Left lobe of liver (tissue), 2 donors: ENCODE measurements at regions not wholly inside any gene's neighbourhood (a gene's known extent, or its start where the extent isn't known, plus 50 kb on each side); places are given as distances from the start of the nearest gene placed in this dataset.

ENCODE experiments used
- ATAC-seq: fragments of 200-7000 bp; cut with Tn5 transposase; one replicate; pipeline ENCODE4 v1.9.1; 2020; ENCODE audit warnings: mild to moderate bottlenecking, moderate library complexity
- DNase-seq: peaks from one replicate; pipeline ENCODE4 v3.0.0-alpha.2; 2020; ENCODE audit warnings: low spot score
- donor health status: DM: no; HTN: no; CAD: no; lungs with moderate emphysema.
- donor health status: DM: no; HTN: yes; CAD: no.

DNA sequence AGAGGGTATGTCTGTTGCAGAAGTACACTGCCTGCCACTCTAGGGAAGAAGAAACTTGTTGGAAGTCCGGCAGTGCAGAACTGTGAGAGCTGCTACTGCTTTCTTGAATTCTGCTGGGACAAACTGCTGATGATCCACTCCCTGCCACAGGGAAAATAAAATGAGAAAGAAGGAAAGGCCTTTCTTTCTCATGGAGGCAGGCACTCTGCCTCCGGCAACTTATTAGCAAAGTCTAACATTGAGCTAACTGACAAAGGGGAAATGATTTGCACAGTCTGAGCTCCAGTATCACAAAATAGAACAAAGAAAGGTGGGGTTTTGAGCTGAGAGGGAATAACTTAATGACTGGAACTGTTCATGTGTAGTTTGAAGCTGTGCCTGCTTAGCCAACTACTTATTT is 134.6 kb downstream of the AASDHPPT start:
- DNase-seq, result no peak
- no peak for ATAC-seq

DNA sequence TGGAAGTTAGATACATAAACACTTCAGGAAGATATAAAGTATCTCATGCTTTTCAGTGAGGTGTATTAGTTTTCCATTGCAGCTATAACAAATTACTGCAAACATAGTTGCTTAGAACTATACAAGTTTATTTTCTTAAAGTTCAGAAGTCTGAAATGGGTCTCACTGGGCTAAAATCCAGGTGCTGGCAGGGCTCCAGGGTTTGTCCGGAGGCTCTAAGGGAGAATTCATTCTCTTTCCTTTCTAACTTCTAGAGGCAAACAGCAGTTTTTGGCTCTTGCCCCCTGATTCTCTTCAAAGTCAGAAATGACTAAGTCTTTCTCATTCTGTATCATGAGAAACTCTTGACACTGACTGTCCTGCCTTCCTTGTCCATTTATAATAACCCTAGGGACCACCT is 138.8 kb downstream of the AASDHPPT start:
- DNase-seq (no peak), ATAC-seq (no peak)

DNA sequence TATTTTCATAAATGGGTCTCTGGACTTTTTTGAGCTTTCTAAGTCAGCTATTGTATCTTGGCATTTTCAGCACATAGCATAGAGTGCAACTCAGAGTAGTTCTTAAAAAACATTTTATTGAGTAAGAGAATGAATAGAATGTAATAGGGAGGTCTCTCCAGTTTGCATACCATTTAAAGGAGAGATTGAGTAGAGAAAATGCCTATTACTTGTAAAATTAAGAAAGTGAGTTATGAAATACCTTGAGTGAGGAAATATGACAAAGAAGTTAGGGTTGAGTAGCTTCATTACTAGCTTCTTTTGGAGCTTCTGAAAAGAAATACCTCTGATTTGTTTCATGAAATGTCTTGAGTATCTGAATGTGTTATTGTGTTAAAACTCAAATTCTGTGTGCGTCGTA is 140.0 kb downstream of the AASDHPPT start:
- no peak for DNase-seq
- ATAC-seq, result no peak

DNA sequence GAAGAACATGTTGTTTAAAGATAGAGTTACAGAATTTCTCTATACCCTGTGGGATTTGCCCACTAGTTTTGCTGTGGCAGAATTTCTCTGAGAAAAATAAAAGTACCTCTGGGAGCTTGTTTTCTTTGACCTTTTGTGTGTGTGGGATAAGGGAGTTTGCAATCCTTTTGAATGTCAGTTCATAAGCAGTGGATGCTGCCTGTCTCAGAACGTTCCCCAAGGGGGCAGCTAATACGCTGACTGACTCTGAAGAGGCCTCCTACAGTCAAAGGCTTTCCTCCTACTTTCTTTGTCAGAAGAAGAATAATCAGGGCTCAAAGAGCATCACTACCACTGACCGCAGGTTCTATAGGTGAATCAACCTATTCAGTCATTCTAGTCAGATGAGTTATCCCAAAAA is 140.6 kb downstream of the AASDHPPT start:
- DNase-seq, result no peak
- ATAC-seq, result no peak

DNA sequence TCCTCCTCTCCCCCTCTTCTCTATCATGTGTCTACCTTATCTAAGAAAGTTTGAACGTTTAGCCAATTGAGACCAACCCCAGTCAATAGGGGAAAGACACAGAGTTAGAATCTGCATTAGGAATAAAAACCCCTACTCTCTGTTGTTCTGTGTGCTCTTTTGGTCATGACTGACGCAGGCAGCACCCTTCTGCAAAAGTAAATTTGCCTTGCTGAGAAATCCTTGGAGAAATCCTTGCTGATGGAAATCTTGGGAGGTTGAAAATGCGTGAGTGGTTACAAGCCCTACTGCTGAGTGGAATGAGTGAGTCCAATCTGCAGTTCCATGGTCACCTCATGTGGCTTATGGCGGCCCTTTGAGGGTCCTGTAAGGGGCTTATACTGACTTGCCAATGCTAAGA is 145.2 kb downstream of the AASDHPPT start:
- DNase-seq, result no peak
- no peak for ATAC-seq

DNA sequence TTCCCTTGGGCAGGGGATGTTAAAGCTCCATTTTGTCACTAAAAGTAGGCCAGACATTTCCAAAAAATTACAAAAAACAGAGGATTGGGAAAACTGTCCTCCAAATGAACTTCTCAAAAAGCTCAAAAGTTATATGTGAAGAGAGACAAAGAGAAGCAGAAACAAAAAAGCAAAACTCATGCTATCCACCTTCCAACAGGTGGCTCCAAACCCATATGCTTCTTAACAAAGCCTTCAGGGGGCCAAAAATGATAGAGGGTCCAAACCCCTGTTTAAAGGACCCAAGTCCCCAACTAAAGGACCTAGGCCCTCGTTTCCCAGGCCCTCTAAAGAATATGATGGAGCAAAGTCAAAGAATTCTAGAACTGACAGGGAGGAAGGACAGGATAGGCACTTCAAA is 146.7 kb downstream of the AASDHPPT start:
- DNase-seq (no peak), ATAC-seq (no peak)

DNA sequence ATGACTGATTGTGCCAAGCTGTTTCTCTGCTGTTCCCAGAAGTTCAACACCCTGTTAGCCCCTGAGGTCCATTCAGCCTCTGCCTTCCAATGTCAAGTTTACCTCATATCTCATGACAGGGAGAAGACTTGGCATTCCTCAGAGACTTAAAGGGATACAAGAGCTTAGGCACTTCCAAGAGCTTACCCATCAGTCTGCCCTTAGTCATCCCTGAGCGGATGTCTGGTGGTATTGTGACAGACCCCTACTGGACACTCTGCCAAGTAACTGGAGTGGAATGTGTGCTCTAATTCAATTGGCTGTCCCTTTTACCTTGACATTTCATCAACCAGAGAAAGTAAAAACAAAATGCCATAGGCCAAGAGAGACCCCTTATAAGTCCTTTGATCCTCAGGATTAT is 151.5 kb downstream of the AASDHPPT start:
- DNase-seq, result no peak
- no peak for ATAC-seq

DNA sequence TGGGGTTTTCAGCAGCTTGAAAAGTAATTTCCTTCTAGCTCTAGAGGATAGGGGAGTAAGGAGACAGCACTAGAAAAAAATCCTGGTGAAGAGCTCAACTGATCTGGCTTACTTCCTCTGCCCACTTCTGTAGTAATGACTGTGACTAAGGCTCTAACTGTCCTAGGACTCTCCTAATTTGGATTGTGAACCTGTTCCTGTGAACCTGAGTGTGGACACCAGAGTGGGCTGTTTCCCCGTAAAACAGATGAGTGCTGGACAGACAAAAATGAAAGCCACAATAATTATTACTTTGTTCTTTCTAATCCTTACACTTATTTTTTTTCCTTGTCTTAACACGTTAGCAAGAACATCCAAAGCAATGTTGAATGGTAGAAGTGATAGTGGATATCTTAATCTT is 154.1 kb downstream of the AASDHPPT start:
- DNase-seq (no peak), ATAC-seq (no peak)

DNA sequence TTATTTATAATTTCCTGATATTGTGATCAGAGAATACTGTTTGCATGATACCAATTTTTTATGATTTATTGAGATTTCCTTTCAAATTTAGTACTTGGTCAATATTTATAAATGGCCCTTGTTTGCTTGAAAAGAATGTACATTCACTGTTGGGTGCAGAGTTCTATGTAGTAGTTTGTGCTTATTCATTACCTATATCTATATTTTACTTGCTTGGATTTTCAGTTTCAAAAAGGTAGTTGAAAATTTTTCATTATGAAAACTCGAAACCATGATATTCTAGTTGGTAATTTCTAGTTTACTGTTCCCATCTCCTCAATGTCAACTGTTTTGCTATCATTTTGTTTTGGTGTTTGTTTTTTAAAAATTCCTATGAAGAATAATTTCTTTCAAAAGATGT is 155.7 kb downstream of the AASDHPPT start:
- DNase-seq, result no peak
- no peak for ATAC-seq

DNA sequence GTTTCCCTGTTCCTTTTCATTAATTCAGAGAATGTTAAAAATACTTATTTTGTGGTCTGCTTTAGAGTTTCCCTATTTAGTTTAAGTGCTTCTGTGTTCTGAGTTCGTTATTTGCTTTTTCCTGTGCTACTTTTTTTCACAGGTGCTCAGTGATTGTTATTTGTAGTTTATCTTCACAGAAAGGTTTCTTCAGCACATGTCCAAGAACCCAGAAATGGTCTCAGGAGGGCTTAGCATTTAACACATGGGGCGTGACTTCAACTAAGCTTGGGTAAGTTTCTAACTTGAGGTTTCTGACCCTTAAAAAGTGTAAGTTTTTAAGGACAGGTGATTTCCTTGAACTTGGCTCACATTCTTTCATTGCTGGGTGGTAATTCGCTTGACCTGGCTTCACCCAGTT is 157.3 kb downstream of the AASDHPPT start:
- ATAC-seq, result no peak
- DNase-seq, result no peak

DNA sequence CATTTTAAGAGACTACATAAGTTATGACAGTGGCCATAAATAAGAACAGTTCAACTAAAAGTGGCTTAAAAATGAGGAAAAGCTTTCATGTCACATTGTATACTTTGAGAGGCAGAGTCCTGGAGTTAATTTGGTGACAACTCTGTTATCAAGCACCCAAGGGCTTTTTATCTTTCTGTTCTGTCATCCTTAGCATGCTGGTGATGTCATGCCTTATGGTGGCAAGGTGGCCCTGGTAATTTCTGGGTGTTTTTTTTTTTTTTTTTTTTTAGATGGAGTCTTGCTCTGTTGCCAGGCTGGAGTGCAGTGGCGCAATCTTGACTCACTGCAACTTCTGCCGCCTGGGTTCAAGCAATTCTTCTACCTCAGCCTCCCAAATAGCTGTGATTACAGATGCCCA is 158.8 kb downstream of the AASDHPPT start:
- ATAC-seq, result no peak
- DNase-seq, result no peak

DNA sequence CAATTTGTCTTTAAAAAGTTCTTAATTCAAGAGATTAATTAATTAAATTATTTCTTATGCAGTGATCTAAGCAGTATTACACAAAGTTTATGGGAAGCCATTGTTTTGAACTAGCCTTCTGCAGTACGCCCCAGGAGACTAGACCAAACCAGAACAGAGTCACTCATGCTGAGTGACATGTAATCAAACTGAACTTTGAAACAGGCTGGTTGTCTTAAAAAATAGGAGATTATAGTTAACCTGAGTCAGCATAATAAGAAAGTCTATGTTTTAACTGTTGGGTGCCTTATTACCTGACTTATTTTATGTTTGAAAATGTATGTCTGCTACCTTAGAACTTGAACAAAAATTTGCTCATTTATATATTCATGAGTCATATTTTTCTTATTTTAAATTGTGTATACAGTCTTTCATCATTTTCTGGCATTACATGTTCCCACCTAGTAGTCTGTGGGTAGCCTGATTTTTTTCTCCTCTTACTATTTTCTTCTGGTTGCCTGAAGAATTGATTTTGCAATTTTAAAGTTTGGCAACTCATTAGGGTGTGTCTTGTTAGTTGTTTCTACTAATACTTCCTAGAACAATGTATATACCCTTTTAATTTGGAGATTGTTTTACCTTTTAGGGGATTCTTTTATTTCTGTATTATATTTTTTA is 161.4 kb downstream of the AASDHPPT start:
- ATAC-seq (no peak), DNase-seq (no peak)

DNA sequence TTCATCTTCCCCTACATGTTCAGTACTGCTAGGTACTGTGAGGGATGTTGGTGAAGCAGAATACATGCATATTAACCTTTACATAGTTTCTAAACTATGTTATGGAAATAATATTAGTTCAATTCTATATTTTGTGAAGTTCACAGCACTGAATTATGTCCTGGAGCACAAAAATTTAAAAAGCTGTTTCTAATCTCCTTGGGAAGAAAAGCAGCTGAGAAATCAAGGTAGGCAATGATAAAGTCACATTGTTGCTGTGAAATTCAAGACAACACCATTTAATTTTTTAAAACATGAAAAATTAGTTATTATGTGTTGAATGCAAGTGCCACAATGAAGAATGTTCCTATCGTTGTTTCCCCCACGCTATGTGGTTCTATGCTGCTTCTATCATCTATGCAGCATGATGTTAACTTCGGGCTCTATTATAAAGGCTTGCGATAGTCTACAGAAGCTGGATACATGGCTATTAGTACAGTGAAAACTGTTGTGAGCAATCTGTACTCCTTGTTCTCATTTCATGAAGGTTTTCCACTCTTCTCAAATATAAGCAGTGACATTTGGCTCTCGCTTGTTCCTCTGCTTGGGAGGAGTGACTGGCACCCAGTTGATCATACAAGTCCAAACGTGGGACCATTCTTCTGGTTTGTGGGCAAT is 164.3 kb downstream of the AASDHPPT start:
- ATAC-seq (no peak), DNase-seq (no peak)

DNA sequence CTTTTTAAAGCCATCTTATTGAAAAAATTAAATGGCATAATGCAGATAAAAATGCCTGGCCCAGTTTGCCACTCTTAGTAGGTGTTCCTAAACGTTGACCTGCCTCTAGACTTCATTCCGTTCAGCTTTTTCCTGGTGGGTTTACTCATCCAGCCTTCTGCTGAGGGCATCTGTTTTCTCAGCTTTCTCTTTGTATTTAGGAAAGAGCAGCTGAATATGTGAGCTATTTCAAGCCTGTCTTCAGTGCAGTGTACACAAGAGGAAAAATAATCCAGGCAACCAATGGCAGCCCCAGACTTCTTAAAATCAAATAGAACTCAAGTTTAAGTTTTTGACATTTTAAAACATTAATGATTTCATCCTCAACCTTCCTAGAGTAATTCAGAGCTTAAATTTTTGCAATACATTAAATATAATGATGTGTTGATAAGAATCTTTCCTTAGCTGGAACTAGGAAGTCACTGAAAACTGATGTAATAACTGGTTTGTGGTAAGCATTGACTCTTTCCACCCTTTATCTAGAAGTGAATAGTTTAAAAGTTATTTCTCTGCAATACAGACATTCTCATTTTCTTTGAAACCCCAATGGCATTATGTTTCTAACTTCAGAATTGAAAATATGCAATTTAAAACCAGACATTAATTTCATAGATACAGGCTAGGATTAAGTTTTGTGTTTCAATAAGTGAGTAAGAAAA is 165.4 kb downstream of the AASDHPPT start:
- ATAC-seq (no peak), DNase-seq (no peak)

DNA sequence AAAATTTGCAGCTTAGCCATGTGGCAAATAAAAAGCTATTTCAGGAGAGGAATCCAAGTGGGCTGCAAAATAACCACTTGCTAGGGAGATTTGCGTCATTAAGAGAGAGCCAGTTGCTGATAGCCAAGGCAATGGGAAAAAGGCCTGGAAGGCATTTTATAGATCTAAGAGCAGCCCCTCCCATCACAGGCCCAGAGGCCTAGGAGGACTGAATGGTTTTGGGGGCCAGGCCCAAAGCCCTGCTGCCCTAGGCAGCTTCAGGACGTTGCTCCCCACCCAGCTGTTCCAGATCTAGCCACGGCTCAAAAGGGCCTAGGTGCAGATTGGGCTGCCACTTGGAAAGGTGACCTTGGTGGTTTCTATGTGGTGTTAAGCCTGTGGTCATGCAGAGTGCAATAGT is 169.0 kb downstream of the AASDHPPT start:
- DNase-seq (no peak), ATAC-seq (no peak)

DNA sequence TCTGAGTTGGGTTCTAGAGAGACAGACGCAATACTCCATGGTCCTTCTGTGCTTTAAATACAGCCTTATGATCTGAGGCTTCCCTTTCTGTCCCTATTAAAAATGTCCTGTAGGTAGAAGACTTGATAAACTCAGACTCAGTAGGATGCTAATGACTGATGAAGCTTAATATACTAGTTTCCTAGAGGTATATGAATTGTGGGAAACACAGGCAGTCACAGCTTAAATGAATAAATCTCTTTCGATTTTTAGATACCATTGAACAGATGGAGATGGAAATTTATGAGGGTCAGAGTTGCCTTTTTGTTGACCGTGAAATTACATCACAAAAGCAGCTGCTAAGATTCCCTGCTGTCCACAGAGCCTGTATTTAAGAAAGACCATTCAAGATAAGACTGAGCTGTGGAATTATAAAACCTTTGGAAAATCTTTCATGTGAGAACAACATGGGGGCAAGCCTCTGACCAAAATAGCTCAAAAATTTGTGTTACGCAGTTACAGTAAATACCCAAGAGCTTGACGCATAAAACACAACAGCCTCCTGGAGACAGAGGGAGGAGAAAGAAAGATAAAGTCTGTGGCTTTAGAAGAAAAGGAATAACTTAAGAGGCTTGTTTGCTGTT is 172.3 kb downstream of the AASDHPPT start:
- DNase-seq, result no peak
- no peak for ATAC-seq

DNA sequence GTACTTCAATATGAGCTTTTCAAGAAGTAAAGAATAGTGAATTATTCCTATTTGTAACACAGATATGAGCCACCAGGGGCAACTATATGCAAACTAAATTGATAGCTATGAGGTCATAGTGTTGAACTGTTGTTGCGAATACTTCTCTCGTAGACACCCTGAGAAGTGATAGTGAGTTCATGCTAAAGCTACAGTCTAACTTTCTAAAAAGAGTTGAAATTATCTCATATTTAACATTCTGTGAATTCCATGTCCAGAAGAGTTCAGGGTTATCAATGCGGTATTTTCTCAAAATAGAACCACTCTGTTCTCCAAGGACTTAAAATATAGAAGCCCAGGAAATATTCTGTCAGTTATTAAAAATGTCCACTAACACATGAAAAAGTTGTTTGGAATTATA is 185.4 kb downstream of the AASDHPPT start:
- no peak for DNase-seq
- no peak for ATAC-seq

DNA sequence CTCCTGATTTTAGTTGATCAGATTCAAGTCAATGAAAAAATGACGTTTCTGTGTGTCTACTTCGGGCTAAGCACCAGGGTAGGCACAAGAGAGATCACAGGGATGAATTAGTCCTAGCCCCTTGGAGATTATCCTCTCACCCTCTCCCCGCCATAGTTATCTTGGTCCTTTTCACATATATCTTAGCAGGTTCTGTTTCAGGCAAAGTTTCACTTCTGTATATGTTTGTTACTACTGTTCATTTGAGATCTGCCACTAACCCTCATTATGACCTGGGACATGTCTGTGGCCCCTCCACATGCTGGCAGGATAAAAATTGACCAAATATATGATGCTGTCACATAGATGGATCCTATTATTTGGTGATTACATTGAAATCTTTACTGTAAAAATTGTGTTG is 186.1 kb downstream of the AASDHPPT start:
- no peak for DNase-seq
- ATAC-seq, result no peak

DNA sequence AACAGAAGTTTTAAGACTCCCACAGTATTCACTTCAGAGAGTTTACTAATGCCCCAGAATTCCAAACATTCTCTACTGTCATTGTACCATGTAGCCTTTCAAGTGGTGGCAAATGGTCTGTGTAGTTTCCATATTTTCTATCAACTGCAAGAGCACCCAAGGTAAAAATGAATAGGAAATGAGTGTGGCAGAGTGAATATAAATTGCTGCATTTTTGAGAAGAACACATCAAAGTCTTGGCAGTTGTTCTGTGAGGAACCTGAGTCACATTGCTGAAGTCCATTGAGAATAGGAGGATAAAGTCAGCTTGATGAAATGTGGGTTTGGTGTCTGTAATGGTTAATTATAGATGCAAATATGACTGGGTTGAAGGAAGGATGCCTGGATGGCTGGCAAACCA is 193.6 kb downstream of the AASDHPPT start:
- DNase-seq, result no peak
- no peak for ATAC-seq

DNA sequence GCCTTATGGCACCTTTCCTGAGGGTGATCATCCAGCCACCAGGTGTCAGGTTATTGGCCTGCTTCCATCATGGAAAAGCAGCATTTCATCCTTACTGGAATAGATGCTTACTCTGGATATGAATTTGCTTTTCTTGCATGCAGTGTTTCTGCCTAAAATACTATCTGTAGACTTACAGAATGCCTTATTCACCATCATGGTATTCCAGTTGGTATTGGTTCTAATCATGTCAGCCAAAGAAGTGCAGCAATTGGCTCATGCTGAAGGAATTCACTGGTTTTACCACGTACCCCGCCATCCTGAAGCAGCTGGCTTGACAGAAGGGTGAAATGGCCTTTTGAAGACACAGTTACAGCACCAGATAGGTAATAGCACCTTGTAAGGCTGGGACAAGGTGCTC is 194.2 kb downstream of the AASDHPPT start:
- ATAC-seq (no peak), DNase-seq (no peak)

DNA sequence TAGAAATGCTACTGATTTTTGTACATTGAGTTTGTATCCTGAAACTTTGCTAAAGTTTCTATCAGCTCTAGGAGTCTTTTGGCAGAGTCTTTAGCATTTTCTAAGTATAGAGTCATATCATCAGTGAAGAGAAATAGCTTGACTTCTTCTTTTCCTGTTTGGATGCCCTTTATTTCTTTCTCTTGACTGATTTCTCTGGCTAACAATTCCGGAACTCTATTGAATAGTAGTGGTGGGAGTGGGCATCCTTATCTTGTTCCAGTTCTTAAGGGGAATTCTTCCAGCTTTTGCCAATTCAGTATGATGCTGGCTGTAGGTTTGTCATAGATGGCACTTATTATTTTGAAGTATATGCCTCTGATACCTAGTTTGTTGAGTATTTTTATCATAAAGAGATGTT is 197.7 kb downstream of the AASDHPPT start:
- ATAC-seq, result no peak

DNA sequence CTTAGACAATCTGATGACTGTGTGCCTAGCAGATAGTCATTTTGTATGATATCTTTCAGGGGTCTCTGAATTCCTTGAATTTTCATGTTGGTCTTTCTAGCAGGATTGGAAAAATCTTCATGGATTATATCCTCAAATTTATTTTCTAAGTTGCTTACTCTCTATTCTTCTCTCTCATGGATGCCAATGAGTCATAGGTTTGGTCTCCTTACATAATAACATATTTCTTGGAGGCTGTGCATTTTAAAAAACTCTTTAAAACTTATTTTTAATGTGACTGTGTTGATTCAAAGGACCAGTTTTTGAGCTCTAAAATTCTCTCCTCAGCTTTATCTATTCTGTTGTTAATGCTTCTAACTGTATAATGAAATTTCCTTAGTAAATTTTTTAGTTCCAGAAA is 198.7 kb downstream of the AASDHPPT start:
- no peak for DNase-seq
- ATAC-seq, result no peak

More for the DNA sequence above, 197.7 kb downstream of the AASDHPPT start:
- DNase-seq, result no peak
